Right lobe of liver (tissue), 6 donors: ENCODE measurements at regions not wholly inside any gene's neighbourhood (a gene's known extent, or its start where the extent isn't known, plus 50 kb on each side); places are given as distances from the start of the nearest gene placed in this dataset.

Experiments used
- ATAC-seq, 4 donors: fragments of 200-7000 bp; cut with Tn5 transposase; one replicate each; pipeline ENCODE4 v1.9.1; 2020; ENCODE audit warnings: mild to moderate bottlenecking in 4 of 4, moderate library complexity in 4 of 4
- DNase-seq, 3 donors: peaks; one replicate each; pipeline ENCODE4 v3.0.0-alpha.2; 2020
- H3K27ac ChIP-seq, 3 donors: fragments of 200-600 bp; one replicate each; pipeline ENCODE4 v1.8.0; 2022
- H3K27me3 ChIP-seq, 2 donors: fragments of 200-600 bp; one replicate each; pipeline ENCODE4 v1.8.0; 2022
- H3K36me3 ChIP-seq, 4 donors: fragments of 200-600 bp; sonication (generic) in 1 of 4; one replicate each; pipeline versions ENCODE4 v1.5.1 to v1.8.0; 2017 to 2022; ENCODE audit warnings: control low read depth in 1 of 4
- H3K4me1 ChIP-seq, 4 donors: fragments of 200-600 bp; sonication (generic) in 1 of 4; one replicate each; pipeline versions ENCODE4 v1.5.1 to v1.8.0; 2017 to 2022; ENCODE audit warnings: control low read depth in 1 of 4
- H3K4me3 ChIP-seq, 3 donors: fragments of 200-600 bp; one replicate each; pipeline ENCODE4 v1.8.0; 2022
- H3K9me3 ChIP-seq, 4 donors: fragments of 200-600 bp; sonication (generic) in 1 of 4; one replicate each; pipeline versions ENCODE4 v1.5.1 to v1.8.0; 2017 to 2022; ENCODE audit warnings: control low read depth in 1 of 4
- CTCF ChIP-seq, 4 donors: fragments of 200-600 bp in 3 of 4; fragments of 450-650 bp in 1 of 4; IDR thresholded peaks; one replicate each; pipeline versions ENCODE4 v1.5.1 to v1.8.0; 2016 to 2022; ENCODE audit warnings: antibody characterized with exemption in 4 of 4, mild to moderate bottlenecking in 2 of 4
- POLR2A ChIP-seq: fragments of 450-650 bp; IDR thresholded peaks from one replicate; pipeline ENCODE4 v1.6.1; 2017; ENCODE audit warnings: antibody characterized with exemption, mild to moderate bottlenecking
- WGBS: methylation state at CpG from one replicate; pipeline ENCODE4 v1.1.6; 2018; ENCODE audit warnings: low coverage, low lambda C conversion rate; ENCODE audit not compliant: insufficient coverage; ENCODE audit errors: missing lambda C conversion rate; 5-methylcytosine and 5-hydroxymethylcytosine counted together
- intact Hi-C, 2 donors: fragments of 100-400 bp; cut with DNase I; formaldehyde crosslinking; loops; one replicate each; pipeline versions ENCODE4 v1.11.2 to v1.14.1; 2022
- donor health status: DM: no; HTN: yes; CAD: no.
- donor health status: DM: no; HTN: no; CAD: no.
- donor health status: DM: no; HTN: no; CAD: no.
- donor health status: DM: no; HTN: yes; CAD: no.
- donor health status: DM: no; HTN: yes; CAD: no.

GRCh38 chr20:41927189-41927588 is 309.0 kb upstream of the CHD6 start:
- no peak for ATAC-seq
- 25% methylated on average over 1 of the region's 2 CpGs for WGBS
- H3K4me1 ChIP-seq: no peaks in the 10 kb centered on the region
- H3K27ac ChIP-seq: no peak overlapping the region
- no peaks in the 10 kb centered on the region for H3K36me3 ChIP-seq
- H3K9me3 ChIP-seq: no peaks in the 10 kb centered on the region
- DNase-seq: no peak
- no peaks in the 10 kb centered on the region for H3K27me3 ChIP-seq
- no peak for TF ChIP-seq CTCF (IDR thresholded peaks at IDR 0.05)
- TF ChIP-seq POLR2A: no peak
- intact Hi-C loops: no loop called here
- no peak overlapping the region for H3K4me3 ChIP-seq

GRCh38 chr20:41925476-41925875 is 307.3 kb upstream of the CHD6 start:
- no peak for DNase-seq
- WGBS: 48% methylated on average over 4 of the region's 4 CpGs

GRCh38 chr20:41923624-41924023 is 305.4 kb upstream of the CHD6 start:
- Histone ChIP-seq H3K4me1 (no peaks in the 10 kb centered on the region), H3K9me3 (no peaks in the 10 kb centered on the region), H3K27me3 (no peaks in the 10 kb centered on the region), H3K27ac (no peak overlapping the region), H3K36me3 (no peaks in the 10 kb centered on the region), H3K4me3 (no peak overlapping the region)
- no peak for ATAC-seq
- DNase-seq: no peak
- WGBS: 5% methylated on average over 1 of the region's 1 CpG
- intact Hi-C loops: no loop called here
- TF ChIP-seq CTCF (IDR thresholded peaks at IDR 0.05) (no peak), POLR2A (no peak)

More at GRCh38 chr20:41925476-41925875, 307.3 kb upstream of the CHD6 start:
- TF ChIP-seq CTCF (IDR thresholded peaks at IDR 0.05) (no peak), POLR2A (no peak)
- H3K4me3 ChIP-seq: no peak overlapping the region
- intact Hi-C loops: no loop called here
- H3K27me3 ChIP-seq: no peaks in the 10 kb centered on the region
- no peaks in the 10 kb centered on the region for H3K4me1 ChIP-seq
- H3K9me3 ChIP-seq: no peaks in the 10 kb centered on the region
- no peaks in the 10 kb centered on the region for H3K36me3 ChIP-seq
- H3K27ac ChIP-seq: no peak overlapping the region
- ATAC-seq: no peak

- ATAC-seq: no peak
- no peaks in the 10 kb centered on the region for H3K36me3 ChIP-seq
- TF ChIP-seq CTCF (IDR thresholded peaks at IDR 0.05) (no peak), POLR2A (no peak)
- no peaks in the 10 kb centered on the region for H3K9me3 ChIP-seq
- no peaks in the 10 kb centered on the region for H3K27me3 ChIP-seq
- no peak for DNase-seq
- intact Hi-C loops: no loop called here
- H3K4me3 ChIP-seq: no peak overlapping the region
- H3K4me1 ChIP-seq: no peaks in the 10 kb centered on the region
- no peak overlapping the region for H3K27ac ChIP-seq
These were observed 295.0 kb upstream of the CHD6 start for GRCh38 chr20:41913146-41913545.

GRCh38 chr20:41910558-41910957 is 292.4 kb upstream of the CHD6 start:
- H3K4me3 ChIP-seq: no peak overlapping the region
- H3K36me3 ChIP-seq: no peaks in the 10 kb centered on the region
- no peaks in the 10 kb centered on the region for H3K27me3 ChIP-seq
- TF ChIP-seq CTCF (IDR thresholded peaks at IDR 0.05) (no peak), POLR2A (no peak)
- ATAC-seq (no peak), DNase-seq (no peak)
- H3K27ac ChIP-seq: no peak overlapping the region
- WGBS: 38% methylated on average over 1 of the region's 1 CpG
- H3K9me3 ChIP-seq: no peaks in the 10 kb centered on the region
- intact Hi-C loops: no loop called here
- H3K4me1 ChIP-seq: no peaks in the 10 kb centered on the region
